ENCODE measurements at regions not wholly inside any gene's neighbourhood (a gene's known extent, or its start where the extent isn't known, plus 50 kb on each side); places are given as distances from the start of the nearest gene placed in this dataset.
"Not testable (repeated sequence)": the region's sequence is repeated elsewhere in the genome, so short reads cannot be mapped to it uniquely, and the experiment has no call there.

DNA sequence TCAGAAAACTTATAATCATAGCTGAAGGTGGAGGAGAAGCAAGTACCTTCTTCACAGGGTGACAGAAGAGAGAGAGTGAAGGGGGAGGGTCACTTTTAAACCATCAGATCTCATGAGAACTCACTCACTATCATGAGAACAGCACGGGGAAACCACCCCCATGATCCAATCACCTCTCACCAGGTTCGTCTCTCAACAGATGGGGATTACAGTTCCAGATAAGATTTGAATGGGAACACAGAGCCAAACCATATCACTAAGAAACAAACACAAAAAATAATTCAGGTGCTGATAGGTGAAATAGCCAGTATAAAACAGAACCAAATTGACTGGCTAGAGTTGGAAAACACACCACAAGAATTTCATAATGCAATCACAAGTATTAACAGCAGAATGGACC lies 162.2 kb upstream of the TEKT4 start:
- H3K79me2 ChIP-seq (ENCODE audit: control insufficient read depth, insufficient read depth, low read length); H3K9me3 ChIP-seq (replicated peaks; ENCODE audit: control insufficient read depth, insufficient read depth, low read length); CTCF ChIA-PET: not testable (repeated sequence)

DNA sequence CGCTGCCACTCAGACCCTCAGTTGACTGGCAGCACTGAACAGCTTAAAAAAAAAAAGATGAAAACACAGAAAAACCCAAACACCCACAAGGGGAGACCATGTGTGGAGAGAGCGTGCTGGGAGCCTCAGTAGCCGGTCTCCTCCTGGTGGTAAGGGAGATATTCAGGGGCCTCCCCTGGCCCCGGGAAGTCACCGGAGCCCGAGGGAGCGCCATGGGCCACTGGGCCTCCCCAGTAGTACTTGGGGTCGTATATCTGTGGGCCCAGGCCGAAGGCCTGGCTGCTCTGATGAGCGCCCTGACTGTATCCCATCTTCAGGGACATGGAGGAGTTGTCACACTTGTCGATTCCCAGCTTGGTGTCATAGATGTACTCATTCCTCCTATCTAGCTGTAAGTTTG lies 145.7 kb upstream of the TEKT4 start:
- H3K27ac ChIP-seq (ENCODE audit: insufficient read depth, low read depth, low read length) = no peak overlapping the region
- H3K36me3 ChIP-seq (ENCODE audit: control insufficient read depth in 2 of 2, extremely low read depth in 1 of 2, insufficient read depth in 2 of 2, low read length in 2 of 2) = no peaks in the 10 kb centered on the region
- BruUV-seq (replicated peaks) = no TSS peak
- FAIRE-seq = no peak
- no peak overlapping the region for H3K9ac ChIP-seq (replicated peaks; ENCODE audit: extremely low read depth, insufficient read depth, low read length)
- no peak for DNase-seq (ENCODE audit: low read depth, low spot score)
- H3K4me3 ChIP-seq (replicated peaks in 1 of 3; ENCODE audit: insufficient read depth in 1 of 3, low read depth in 1 of 3, low read length in 3 of 3) = no peak overlapping the region
- TF ChIP-seq POLR2AphosphoS5 (IDR thresholded peaks at IDR 0.05; ENCODE audit: insufficient read depth, low read depth, low read length) = no peak
- TF ChIP-seq GATA2 (IDR thresholded peaks at IDR 0.05; ENCODE audit: insufficient read depth, insufficient read length, low read depth, low read length) = no peak
- TF ChIP-seq JUN (IDR thresholded peaks at IDR 0.05; ENCODE audit: borderline replicate concordance, insufficient read depth, insufficient read length, low read depth) = no peak
- TF ChIP-seq FOS (IDR thresholded peaks at IDR 0.05; ENCODE audit: borderline replicate concordance, insufficient read depth, low read length) = no peak
- TF ChIP-seq, protein P1, sequence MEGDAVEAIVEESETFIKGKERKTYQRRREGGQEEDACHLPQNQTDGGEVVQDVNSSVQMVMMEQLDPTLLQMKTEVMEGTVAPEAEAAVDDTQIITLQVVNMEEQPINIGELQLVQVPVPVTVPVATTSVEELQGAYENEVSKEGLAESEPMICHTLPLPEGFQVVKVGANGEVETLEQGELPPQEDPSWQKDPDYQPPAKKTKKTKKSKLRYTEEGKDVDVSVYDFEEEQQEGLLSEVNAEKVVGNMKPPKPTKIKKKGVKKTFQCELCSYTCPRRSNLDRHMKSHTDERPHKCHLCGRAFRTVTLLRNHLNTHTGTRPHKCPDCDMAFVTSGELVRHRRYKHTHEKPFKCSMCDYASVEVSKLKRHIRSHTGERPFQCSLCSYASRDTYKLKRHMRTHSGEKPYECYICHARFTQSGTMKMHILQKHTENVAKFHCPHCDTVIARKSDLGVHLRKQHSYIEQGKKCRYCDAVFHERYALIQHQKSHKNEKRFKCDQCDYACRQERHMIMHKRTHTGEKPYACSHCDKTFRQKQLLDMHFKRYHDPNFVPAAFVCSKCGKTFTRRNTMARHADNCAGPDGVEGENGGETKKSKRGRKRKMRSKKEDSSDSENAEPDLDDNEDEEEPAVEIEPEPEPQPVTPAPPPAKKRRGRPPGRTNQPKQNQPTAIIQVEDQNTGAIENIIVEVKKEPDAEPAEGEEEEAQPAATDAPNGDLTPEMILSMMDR (IDR thresholded peaks at IDR 0.05; ENCODE audit: extremely low read depth in 1 of 2, insufficient read depth in 1 of 2, low read depth in 1 of 2, low read length in 2 of 2) = no peak
- TF ChIP-seq EZH2 (IDR thresholded peaks at IDR 0.05; ENCODE audit: borderline replicate concordance, low read depth, low read length, severe bottlenecking) = no peak
- TF ChIP-seq MYC (IDR thresholded peaks at IDR 0.05; ENCODE audit: low read depth, low read length) = no peak
- TF ChIP-seq, protein P2, sequence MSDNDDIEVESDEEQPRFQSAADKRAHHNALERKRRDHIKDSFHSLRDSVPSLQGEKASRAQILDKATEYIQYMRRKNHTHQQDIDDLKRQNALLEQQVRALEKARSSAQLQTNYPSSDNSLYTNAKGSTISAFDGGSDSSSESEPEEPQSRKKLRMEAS (IDR thresholded peaks at IDR 0.05; ENCODE audit: insufficient read depth, insufficient read length) = no peak
- no peak for TF ChIP-seq POLR2A (IDR thresholded peaks at IDR 0.05; ENCODE audit: low read depth, low read length)
- intact Hi-C loops (cut with micrococcal nuclease) = loop anchor here (10.0 kb wide), 1 partner anchor 131 kb away; no protein-coding TSS in a partner anchor
- ChIA-PET POLR2A (no interaction called here), CTCF (no interaction called here)
- H3K9me1 ChIP-seq (replicated peaks; ENCODE audit: control insufficient read depth, extremely low read depth, insufficient read depth, low read length) = no peaks in the 10 kb centered on the region
- no peaks in the 10 kb centered on the region for H3K4me1 ChIP-seq (ENCODE audit: control insufficient read depth, extremely low read depth, insufficient read depth, low read length)
- no peaks in the 10 kb centered on the region for H3K27me3 ChIP-seq (ENCODE audit: control insufficient read depth in 2 of 2, insufficient read depth in 2 of 2, low read length in 2 of 2)
- dilution Hi-C loops (cut with MboI; ENCODE audit: extremely low pct_ligation_motif_present, low sequenced_read_pairs) = no loop called here
- H3K9me3 ChIP-seq (replicated peaks; ENCODE audit: control insufficient read depth, insufficient read depth, low read length) = no peaks in the 10 kb centered on the region
- no peaks in the 10 kb centered on the region for H3K79me2 ChIP-seq (ENCODE audit: control insufficient read depth, insufficient read depth, low read length)
- H4K20me1 ChIP-seq (replicated peaks; ENCODE audit: control insufficient read depth, extremely low read depth, insufficient read depth, low read length) = no peaks in the 10 kb centered on the region
- H3K4me2 ChIP-seq (ENCODE audit: insufficient read depth, low read length) = no peak overlapping the region
- no peak overlapping the region for H2AFZ ChIP-seq (ENCODE audit: low read depth, low read length)

More for the DNA sequence above, 162.2 kb upstream of the TEKT4 start:
- H4K20me1 ChIP-seq (replicated peaks; ENCODE audit: control insufficient read depth, extremely low read depth, insufficient read depth, low read length); H3K9ac ChIP-seq (replicated peaks; ENCODE audit: extremely low read depth, insufficient read depth, low read length); H2AFZ ChIP-seq (ENCODE audit: low read depth, low read length); H3K27ac ChIP-seq (ENCODE audit: insufficient read depth, low read depth, low read length); DNase-seq (ENCODE audit: low read depth, low spot score); H3K27me3 ChIP-seq (ENCODE audit: control insufficient read depth in 2 of 2, insufficient read depth in 2 of 2, low read length in 2 of 2); intact Hi-C loops (cut with micrococcal nuclease); BruUV-seq (replicated peaks); POLR2A ChIA-PET; H3K9me1 ChIP-seq (replicated peaks; ENCODE audit: control insufficient read depth, extremely low read depth, insufficient read depth, low read length); H3K4me2 ChIP-seq (ENCODE audit: insufficient read depth, low read length); dilution Hi-C loops (cut with MboI; ENCODE audit: extremely low pct_ligation_motif_present, low sequenced_read_pairs); H3K36me3 ChIP-seq (ENCODE audit: control insufficient read depth in 2 of 2, extremely low read depth in 1 of 2, insufficient read depth in 2 of 2, low read length in 2 of 2); H3K4me1 ChIP-seq (ENCODE audit: control insufficient read depth, extremely low read depth, insufficient read depth, low read length); FAIRE-seq; H3K4me3 ChIP-seq (replicated peaks in 1 of 3; ENCODE audit: insufficient read depth in 1 of 3, low read depth in 1 of 3, low read length in 3 of 3): not testable (repeated sequence)

DNA sequence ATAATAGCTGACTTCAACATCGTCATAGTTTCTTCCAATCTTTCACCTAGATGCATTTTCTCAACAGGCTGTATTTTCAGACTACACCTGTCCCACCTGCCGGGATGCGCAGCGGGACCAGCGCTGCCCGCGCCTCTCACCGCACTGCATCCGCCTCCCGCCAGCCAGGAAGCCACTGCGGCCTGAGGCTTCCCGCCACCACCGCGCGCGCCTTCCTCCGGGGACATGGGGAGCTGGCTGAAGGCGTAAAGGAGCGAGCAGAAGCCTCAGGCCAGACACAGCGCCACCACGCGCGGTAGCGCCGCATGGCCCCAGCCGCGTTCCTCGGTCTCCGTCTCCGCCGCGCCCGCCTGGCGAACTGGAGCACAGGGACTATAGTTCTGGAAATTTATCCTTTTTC lies 135.7 kb upstream of the TEKT4 start:
- FAIRE-seq; DNase-seq (ENCODE audit: low read depth, low spot score); H4K20me1 ChIP-seq (replicated peaks; ENCODE audit: control insufficient read depth, extremely low read depth, insufficient read depth, low read length); H3K79me2 ChIP-seq (ENCODE audit: control insufficient read depth, insufficient read depth, low read length); H3K4me3 ChIP-seq (replicated peaks in 1 of 3; ENCODE audit: insufficient read depth in 1 of 3, low read depth in 1 of 3, low read length in 3 of 3); H3K9ac ChIP-seq (replicated peaks; ENCODE audit: extremely low read depth, insufficient read depth, low read length); H3K27me3 ChIP-seq (ENCODE audit: control insufficient read depth in 2 of 2, insufficient read depth in 2 of 2, low read length in 2 of 2); H3K36me3 ChIP-seq (ENCODE audit: control insufficient read depth in 2 of 2, extremely low read depth in 1 of 2, insufficient read depth in 2 of 2, low read length in 2 of 2); H3K27ac ChIP-seq (ENCODE audit: insufficient read depth, low read depth, low read length); H3K9me1 ChIP-seq (replicated peaks; ENCODE audit: control insufficient read depth, extremely low read depth, insufficient read depth, low read length); H2AFZ ChIP-seq (ENCODE audit: low read depth, low read length); BruUV-seq (replicated peaks); H3K9me3 ChIP-seq (replicated peaks; ENCODE audit: control insufficient read depth, insufficient read depth, low read length); intact Hi-C loops (cut with micrococcal nuclease); dilution Hi-C loops (cut with MboI; ENCODE audit: extremely low pct_ligation_motif_present, low sequenced_read_pairs); H3K4me2 ChIP-seq (ENCODE audit: insufficient read depth, low read length); POLR2A ChIA-PET; CTCF ChIA-PET; H3K4me1 ChIP-seq (ENCODE audit: control insufficient read depth, extremely low read depth, insufficient read depth, low read length): not testable (repeated sequence)

Data from endothelial cell of umbilical vein (primary cell).